NCI-H2227 treated with DMSO at 0.1 percent for 48 hours (cell line): ENCODE measurements at regions not wholly inside any gene's neighbourhood (a gene's known extent, or its start where the extent isn't known, plus 50 kb on each side); places are given as distances from the start of the nearest gene placed in this dataset.

Experiments used
- DNase-seq: peaks from one replicate; lab custom pipeline; 2025; lab: John Stamatoyannopoulos, UW

DNA sequence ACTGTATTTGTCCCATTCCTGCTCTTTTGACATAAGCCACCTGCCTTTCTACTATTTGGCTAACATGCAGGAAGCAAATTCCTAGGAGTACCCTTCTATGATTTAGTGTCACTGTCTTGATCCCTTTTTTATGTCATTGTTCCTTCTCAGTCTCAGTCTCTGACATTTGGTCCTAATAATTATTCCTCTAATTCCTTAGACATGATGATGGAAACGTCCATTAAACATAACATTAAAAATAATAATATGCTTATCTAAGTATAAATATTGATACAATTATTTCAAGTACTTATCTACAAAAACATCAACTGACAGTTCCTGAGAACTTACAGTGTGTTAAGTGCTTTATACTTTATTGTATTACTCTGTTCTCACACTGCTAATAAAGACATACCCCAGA lies 857.0 kb upstream of the LCORL start:
- DNase-seq = no peak

DNA sequence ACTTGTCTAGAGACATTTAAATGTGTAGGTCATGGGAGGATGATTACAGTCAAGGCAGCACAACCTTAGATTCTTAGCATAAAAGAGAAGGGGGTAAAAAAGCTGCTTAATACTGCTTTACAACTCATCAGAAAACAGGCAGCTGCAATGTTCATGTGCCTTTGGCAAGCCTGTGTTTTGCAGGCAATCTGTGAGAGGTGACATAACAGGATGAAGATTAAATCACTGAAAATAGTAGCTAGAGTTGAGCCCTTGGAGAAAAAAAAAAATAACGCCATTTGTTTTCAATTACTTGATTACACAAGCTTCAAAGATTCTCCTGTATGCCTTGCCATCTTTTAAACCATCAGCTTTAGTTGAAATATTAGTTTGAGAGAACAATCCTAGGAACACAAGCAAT lies 847.6 kb upstream of the LCORL start:
- DNase-seq = no peak

DNA sequence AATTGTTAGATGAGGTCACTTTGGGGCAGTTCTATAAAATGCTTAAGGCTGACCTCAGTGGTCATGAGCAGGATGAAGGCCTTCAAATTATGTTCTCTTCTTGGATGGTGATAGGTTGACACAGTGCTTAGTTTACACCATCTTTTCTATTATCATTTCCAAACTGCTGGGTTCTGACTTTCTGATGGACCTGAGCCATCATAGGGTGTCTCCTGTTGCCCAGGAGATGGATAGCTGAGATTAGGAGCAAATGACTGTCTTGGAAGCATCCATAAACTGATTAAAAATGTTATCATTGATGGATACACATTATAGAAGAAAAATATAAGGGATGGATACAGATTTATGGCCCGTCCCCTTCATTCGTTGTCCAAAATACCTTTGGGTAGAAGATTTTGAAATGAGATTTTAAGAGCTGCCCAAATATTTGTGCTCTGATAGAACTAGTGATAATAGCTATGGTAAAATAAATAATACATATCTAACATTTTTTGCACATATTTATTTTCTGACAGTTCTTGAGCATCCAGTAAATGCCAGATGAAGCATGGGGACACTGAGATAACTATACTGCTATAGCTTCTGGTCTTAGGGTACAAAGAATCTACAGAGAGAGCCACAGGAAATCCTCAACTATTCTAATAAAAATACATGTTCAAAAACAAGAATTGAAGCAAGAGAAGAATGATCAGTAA lies 839.4 kb upstream of the LCORL start:
- no peak for DNase-seq

DNA sequence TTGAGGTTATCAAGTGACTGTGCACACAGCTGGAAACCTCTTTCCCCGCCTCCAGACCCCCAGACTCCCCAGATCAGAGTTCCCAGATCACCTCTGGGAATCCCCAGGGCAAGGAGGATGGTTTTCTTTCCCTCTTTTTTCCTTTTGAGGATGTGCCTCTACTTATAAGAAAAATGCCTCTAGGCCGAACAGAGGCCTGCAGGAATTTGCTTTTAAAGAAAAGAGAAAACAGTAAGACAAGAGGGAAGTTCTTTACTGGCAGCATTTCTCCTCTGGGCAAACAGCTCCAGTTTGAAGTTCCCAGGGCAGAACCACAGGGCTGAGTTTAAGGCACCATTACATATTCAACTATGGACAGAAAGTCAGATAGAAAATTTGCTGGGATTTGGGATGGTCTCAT lies 837.9 kb upstream of the LCORL start:
- DNase-seq = no peak

DNA sequence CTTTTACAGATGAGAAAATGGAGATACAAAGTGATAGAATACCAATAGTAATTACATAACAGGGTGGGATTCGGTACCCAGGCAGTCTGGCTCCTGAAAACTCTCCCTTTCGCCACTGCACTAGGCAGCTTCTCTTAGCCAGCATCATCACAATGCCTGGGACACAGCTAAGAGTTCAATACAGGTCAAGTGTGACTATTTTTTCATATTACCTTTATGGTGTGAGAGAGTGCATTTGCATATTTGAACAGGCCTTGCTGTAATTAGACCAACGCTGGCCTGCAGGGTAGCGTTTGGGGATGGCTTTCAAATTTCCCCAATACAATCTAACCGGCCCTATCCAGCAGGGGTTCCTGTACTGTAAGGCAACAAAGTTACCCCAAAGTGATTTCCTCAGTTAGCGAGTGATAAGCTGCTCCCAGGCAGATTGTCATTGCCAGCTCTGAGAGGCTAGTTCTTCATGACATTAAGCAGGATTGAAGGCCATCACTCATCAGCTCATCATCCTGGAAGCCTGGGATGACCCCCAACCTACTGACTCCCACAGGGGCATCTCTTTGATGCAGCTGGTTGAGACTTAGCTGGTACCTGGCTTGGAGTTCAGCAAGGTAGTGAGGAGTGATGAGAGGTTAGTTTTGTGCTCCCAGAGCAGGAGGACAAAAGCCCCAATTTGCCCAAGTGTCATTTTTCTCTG lies 836.8 kb upstream of the LCORL start:
- DNase-seq = no peak

DNA sequence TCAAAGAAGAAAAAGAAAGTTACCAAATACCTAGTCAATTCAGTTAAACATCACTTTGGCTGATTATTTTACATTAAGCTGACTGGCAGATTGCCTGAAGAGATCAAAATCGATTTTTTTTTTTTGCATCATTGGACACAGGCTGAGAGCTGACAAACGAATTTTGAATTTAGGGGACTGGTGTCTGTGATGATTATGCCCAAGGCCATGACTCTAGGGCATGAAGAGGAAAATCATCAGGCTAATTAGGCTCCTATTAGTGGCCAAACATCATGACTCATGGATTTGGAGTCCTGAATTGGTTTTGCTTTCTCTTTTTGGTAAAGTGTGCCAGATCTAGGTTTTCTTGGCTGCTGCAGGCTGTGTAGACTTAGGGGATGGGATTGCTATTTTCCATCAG lies 829.3 kb upstream of the LCORL start:
- no peak for DNase-seq

DNA sequence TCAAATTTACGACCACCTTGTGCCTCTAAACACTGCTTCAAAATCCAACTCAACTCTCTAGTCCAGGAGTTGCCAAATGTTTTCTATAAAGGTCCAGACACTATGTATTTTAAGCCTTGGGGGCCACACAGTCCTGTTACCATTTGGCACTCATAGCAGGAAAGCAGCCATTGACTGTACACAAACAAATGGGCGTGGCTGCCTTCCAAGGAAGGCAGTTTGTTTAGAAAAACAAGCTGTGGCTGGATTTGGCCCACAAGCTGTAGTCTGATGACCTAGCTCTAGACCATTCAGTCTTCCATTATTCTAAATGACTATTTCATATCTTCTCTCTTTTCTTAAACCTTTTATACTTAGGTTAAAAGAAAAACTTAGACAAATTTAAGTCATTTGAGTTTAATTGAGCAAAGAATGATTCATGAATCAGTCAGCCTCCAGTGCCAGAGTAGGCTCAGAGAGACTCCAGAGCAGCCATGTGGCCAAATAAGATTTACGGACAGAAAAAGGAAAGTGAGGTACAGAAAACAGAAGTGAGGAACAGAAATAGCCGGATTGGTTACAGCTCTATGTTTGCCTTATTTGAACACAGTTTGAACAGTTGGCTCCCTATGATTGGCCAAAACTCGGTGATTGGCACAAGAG lies 825.8 kb upstream of the LCORL start:
- DNase-seq = no peak

DNA sequence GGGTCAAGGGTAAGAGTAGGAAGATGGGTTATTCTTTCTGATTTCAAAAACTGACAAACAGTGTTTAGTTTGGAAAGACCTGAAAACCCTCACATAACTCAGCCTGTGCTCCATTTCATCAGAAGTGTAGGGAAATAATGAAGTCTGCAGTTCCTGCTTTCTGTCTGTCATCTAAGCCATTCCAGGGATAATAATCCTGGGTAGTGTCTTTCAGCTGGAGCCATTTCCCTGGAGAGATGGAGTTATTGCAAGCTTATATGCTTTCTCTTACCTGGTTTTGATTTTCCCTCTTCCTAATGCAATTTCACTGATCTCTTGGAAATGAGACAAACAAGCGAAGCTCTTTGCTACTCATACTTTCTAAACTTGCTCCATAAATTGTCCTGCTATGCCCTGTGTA lies 824.8 kb upstream of the LCORL start:
- no peak for DNase-seq

DNA sequence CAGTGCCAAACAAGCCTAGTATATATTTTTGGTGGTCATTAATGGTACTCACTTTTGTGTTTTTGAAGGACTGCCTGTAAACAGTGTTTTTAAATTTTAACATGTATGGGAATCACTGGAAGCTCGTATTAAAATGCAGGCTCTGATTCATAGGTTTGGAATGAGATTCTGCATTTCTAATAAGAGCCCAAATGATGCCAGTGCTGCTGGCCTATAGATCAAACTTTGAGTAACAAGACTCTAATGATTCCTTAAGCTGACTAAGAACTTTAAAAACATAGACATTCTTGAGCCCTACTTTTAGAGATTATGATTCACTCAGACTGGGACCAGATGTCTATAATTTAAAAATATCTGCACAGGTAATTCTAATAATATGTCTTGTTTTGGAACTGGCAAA lies 823.2 kb upstream of the LCORL start:
- DNase-seq = no peak

DNA sequence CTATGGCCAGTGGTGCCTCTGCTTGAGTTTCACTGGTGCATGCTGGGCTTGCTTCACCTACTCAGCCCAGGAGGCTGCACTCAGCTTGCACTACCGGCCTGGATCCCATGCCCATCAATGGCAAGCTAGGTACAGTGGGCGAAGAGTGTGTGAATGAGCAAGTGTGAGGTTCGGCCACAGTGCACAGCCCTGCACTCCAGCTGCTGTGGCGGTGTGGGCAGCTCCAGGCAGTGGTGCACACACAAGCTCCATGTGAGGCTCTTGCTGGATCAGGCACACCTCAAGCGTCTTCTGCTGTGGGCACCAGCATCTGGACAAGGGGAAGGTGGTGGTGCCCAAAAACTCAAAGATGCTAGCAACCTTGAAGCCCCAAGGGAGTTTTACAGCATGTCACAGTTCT lies 820.9 kb upstream of the LCORL start:
- DNase-seq = no peak

DNA sequence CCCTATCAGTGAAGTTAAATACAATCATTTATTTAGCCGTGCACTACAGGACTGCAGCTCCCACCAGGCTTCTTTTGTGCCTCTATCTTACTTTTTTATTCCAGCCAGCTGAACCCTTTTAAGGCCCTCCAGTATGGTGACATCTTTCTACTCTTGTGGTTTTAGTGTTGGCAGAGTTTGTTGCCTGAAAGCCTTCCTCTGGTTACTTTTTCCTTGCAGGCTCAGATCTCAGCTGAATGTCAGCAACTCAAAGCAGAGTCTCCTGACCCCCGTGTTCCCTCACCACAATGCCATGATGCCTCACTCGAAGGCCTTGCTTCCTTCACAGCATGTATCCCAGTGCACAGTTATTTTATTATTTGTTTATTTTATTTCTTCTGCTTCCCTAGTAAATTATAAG lies 818.9 kb upstream of the LCORL start:
- DNase-seq = no peak

DNA sequence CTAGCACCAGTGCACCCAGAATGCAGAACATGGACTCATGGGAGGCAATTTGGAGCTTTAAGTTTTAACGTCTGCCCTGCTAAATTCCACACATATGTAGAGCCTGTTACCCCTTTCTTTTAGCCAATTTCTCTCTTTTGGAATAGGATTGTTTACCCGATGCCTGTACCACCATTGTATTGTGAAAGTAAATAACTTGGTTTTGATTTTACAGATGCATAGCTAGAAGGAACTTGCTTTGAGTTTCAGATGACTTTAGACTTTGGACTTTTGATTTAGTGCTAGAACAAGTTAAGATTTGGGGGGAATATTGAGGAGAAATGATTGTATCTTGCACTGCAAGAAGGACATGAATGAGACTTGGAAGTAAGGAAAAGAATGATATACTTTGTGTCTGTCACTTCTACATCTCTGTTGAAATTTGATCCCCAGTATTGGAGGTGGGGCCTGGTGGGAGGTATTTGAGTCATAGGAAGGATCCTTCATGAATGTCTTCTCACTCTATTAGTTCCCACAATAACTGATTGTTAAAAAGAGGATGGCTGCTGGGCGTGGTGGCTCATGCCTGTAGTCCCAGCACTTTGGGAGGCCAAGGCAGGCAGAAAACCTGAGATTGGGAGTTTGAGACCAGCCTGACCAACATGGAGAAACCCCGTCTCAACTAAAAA lies 794.8 kb upstream of the LCORL start:
- DNase-seq = no peak

DNA sequence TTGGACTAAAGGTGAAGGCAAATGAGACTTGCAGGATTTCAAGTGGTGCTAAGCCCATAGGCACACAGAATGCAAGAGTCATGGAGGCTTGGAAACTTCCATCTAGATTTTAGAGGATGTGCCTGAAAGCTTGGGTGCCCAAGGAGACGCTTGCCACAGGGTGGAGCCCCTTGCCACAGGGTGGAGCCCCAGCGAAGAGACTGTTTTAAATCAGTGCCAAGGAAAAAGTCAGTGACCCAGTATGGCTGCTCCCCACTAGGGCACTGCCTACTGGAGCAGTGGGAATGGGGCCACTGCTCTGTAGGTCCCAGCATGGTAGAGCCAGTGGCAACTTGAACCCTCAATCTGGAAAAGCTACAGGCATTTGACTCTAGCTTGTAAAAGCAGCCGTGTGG lies 794.2 kb upstream of the LCORL start:
- no peak for DNase-seq

DNA sequence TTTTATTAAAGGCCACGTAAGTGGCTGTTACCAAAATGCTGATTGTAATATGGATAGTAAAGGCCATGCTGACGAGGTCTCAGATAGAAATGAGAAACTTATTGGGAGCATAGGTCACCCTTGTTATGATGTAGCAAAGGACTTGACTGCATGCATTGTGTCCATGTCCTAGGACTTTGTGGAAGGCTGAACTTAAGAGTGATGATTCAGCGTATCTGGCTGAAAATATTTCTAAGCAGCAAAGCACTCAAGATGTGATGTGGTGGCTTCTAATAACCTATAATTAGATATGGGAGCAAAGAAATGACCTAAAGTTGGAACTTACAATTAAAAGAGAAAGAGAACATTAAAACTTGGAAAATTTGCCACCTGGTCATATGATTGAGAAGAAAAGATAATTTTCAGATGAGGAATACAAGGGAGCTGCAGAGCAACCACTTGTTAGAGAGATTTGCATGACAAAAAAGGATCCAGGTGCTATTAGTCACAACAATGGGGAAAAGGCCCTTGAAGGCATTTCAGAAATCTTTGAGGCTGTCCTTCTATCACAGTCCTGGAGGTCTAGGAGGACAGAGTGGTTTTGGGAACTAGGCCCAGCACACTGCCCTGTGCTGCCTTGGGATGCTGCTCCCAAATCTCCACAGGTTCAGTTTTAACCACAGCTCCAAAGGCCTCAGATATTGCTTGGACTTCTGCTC lies 793.7 kb upstream of the LCORL start:
- DNase-seq = no peak

DNA sequence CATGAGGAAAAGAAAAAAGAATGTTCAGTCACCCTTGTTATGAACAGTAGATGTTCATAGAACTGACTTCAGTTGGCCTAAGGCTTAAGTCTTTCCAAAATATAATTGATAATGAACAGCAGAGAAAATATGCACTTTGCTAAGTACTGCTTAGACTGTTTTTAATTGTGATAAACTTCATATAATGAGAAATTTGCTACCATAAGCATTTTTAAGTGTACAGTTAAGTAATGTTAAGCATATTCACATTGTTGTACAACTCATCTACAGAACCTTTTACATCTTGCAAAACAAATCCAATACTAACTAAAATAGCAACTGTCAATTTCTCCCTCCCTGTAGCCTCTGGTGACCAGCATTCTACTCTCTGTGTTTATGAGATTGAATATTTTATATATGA lies 792.2 kb upstream of the LCORL start:
- DNase-seq = no peak

DNA sequence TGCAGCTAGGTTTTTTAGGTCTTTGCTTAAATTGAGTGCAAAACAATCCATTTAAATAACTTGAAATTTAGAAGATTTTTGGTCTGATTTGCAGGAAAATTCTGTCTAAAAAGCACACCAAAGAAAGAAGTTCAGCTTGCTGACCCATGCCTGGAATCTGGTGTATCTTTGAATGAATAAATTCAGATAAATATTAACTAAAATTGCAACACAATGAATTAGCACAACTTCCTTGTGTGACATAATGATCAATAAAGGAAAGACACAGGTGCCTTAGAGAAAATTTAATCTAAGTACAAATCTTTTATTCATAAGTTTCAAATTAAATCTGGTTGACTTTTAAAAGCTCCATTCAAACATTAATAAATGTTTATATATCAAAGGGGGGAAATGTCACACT lies 791.5 kb upstream of the LCORL start:
- no peak for DNase-seq

DNA sequence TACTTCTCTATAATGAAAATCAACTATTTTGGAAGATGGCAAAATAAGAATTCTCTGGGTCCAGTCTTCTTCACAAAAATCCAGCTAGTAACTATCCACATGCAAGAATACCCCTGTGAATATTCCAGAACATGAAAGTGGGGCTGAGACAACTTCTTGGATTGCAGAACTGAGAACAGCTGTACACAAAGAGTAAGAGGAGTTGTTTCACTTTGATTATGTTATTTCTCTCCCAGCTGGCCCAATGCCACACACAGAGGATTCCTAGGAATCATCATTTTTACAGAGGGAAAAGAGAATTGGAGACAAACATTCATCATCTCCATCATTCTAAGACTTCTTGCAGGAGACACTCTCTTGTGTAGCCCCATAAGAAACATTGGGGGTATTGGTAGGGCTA lies 782.2 kb upstream of the LCORL start:
- no peak for DNase-seq

DNA sequence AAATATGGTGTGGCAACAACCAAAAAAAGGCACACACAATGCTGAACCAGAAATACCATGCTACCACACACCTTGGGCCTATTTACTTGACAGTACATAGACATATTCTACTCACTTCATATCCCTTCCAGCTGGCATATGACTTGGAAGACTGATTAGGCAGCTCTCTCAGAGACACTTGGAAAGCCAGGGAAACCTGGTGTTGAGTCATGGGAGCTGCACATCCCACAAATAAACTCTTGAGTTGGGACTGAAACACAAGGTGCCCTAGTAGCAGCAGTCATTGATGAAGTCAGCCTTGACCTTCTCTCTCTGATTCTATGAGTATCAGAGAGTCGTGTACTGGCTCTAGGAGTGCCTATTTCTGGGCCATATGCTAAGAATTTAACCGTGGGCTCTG lies 776.6 kb upstream of the LCORL start:
- DNase-seq = no peak

DNA sequence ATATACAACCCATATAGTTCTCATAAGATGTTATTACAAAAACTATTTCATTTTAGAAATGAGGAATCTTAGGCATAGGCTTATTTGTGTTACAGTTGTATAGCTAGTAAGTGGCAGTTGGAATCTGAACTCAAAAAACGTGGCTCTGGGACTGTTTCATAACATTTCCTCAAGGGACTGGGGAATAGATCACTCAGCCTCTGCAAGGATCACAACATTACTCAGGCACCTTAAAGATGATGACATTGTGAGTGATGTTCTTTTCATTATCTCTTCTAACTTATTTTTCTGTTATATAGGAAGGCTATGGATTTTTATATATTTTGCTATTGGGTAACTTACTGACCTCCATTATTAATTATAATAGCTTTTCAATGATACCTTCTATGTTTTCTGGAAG lies 774.2 kb upstream of the LCORL start:
- DNase-seq = no peak

DNA sequence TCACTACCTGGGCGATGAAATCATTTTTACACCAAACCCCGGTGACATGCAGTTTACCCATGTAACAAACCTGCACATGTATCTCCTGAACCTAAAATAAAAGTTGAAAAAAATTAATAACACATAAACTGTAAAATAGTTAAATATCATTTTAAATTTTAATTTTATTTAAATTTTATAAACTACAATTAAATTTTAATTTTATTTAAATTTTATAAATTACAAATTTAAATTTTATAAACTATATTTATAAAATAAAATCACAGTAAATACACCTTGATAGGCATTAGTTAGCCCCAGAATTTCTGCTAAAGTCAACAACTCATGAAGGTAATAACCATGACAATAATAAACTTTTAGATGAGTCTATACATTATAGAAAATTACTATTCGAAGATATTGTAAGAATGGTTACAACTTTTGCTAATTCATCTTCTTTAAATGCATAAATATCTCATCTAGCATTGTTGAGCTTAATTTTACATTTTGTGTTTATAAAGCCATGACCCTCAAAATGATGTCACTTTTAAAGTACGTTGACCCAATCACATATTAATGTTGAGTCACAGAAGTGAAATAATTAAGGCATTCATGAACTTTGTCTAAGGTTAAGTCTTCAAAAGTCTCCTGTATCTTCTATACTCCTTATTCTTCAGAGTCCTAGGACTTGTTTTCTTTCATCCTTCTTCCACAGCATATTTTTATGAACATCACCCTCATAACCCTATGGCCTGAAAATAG lies 755.8 kb upstream of the LCORL start:
- no peak for DNase-seq

DNA sequence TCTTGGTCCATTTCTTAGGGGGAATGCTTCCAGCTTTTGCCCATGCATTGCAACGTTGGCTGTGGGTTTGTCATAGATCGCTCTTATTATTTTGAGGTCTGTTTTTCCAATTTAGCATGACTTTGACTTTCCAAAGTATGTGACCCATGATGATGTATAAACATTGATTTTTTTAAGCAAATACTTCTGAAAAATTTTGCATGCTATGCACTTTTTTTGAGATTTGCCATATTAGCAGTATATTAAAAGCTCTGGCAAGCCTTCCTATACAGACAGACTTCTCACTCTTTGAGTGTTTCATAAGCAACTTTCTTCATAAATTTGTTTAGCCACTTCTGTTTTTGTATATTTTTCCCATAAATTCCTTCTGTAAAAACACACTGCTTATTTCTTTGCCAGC lies 746.4 kb upstream of the LCORL start:
- no peak for DNase-seq

DNA sequence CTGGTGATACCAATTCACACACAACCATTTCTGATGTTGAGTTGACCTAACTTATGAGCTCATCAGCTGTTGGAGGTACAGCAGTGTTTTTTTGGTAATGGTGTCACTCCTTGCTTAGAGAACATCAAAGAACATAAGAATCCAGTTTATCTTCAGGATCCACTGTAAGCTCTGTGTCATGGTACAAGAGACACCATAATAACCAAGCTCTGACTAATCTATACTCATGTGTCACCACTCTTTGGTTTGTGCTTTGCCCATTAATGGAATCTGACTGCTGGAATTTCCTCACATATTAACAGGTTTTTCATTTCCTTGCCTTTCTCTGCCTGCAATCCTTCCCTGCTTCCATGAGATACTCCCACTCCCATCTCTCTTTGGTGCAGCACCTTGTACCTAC lies 735.1 kb upstream of the LCORL start:
- DNase-seq = no peak
